DND-41 (cell line): ENCODE measurements at regions not wholly inside any gene's neighbourhood (a gene's known extent, or its start where the extent isn't known, plus 50 kb on each side); places are given as distances from the start of the nearest gene placed in this dataset.
"Not testable (repeated sequence)": the region's sequence is repeated elsewhere in the genome, so short reads cannot be mapped to it uniquely, and the experiment has no call there.

ENCODE experiments used
- EZH2 ChIP-seq: IDR thresholded peaks from 3 replicates; pipeline ENCODE4 v1.6.1; 2012; ENCODE audit warnings: borderline replicate concordance, low read depth, mild to moderate bottlenecking, moderate library complexity, low read length, inconsistent platforms; ENCODE audit not compliant: severe bottlenecking
- TF ChIP-seq, protein P1 (sequence below): IDR thresholded peaks from 2 replicates; pipeline ENCODE4 v1.5.1; 2012; ENCODE audit warnings: borderline replicate concordance, low read length, moderate library complexity, mild to moderate bottlenecking; ENCODE audit not compliant: poor library complexity, severe bottlenecking; ENCODE audit errors: extremely low read depth

DNA sequence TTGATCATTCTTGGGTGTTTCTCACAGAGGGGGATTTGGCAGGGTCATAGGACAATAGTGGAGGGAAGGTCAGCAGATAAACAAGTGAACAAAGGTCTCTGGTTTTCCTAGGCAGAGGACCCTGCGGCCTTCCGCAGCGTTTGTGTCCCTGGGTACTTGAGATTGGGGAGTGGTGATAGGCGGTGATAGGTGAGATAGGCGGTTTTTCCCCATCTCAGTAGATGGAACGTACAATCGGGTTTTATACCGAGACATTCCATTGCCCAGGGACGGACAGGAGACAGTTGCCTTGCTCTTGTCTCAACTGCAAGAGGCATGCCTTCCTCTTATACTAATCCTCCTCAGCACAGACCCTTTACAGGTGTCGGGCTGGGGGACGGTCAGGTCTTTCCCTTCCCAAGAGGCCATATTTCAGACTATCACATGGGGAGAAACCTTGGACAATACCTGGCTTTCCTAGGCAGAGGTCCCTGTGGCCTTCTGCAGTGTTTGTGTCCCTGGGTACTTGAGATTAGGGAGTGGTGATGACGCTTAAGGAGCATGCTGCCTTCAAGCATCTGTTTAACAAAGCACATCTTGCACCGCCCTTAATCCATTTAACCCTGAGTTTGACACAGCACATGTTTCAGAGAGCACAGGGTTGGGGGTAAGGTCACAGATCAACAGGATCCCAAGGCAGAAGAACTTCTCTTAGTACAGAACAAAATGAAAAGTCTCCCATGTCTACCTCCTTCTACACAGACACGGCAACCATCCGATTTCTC is 86.2 kb downstream of the OR2B2 start:
- TF ChIP-seq, protein P1, sequence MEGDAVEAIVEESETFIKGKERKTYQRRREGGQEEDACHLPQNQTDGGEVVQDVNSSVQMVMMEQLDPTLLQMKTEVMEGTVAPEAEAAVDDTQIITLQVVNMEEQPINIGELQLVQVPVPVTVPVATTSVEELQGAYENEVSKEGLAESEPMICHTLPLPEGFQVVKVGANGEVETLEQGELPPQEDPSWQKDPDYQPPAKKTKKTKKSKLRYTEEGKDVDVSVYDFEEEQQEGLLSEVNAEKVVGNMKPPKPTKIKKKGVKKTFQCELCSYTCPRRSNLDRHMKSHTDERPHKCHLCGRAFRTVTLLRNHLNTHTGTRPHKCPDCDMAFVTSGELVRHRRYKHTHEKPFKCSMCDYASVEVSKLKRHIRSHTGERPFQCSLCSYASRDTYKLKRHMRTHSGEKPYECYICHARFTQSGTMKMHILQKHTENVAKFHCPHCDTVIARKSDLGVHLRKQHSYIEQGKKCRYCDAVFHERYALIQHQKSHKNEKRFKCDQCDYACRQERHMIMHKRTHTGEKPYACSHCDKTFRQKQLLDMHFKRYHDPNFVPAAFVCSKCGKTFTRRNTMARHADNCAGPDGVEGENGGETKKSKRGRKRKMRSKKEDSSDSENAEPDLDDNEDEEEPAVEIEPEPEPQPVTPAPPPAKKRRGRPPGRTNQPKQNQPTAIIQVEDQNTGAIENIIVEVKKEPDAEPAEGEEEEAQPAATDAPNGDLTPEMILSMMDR, result not testable (repeated sequence)
- TF ChIP-seq EZH2, result not testable (repeated sequence)
